Trophoblast cell (in vitro differentiated cells and primary cell): ENCODE measurements at regions not wholly inside any gene's neighbourhood (a gene's known extent, or its start where the extent isn't known, plus 50 kb on each side); places are given as distances from the start of the nearest gene placed in this dataset.

Source experiments
- DNase-seq, 2 donors: peaks; one replicate each; pipeline ENCODE4 v3.0.0-alpha.2; 2016
- H2AFZ ChIP-seq: 2 replicates; pipeline ENCODE4 v1.6.1; 2013; ENCODE audit warnings: low read length, moderate library complexity, mild to moderate bottlenecking; ENCODE audit not compliant: insufficient read depth, poor library complexity
- H2AK5ac ChIP-seq: 2 replicates; pipeline ENCODE4 v1.6.1; 2013; ENCODE audit warnings: mild to moderate bottlenecking, low read length
- H2BK120ac ChIP-seq: 2 replicates; pipeline ENCODE4 v1.6.1; 2013; ENCODE audit warnings: low read length, mild to moderate bottlenecking, moderate library complexity; ENCODE audit not compliant: insufficient read depth, poor library complexity
- H2BK12ac ChIP-seq: 2 replicates; pipeline ENCODE4 v1.6.1; 2013; ENCODE audit warnings: mild to moderate bottlenecking, low read length, moderate library complexity
- H2BK5ac ChIP-seq: 2 replicates; pipeline ENCODE4 v1.6.1; 2013; ENCODE audit warnings: low read length, low read depth, moderate library complexity, mild to moderate bottlenecking; ENCODE audit not compliant: poor library complexity
- H3K14ac ChIP-seq: 2 replicates; pipeline ENCODE4 v1.6.1; 2013; ENCODE audit warnings: mild to moderate bottlenecking, low read length
- H3K18ac ChIP-seq: 2 replicates; pipeline ENCODE4 v1.6.1; 2013; ENCODE audit warnings: mild to moderate bottlenecking, low read length
- H3K23ac ChIP-seq: 2 replicates; pipeline ENCODE4 v1.6.1; 2013; ENCODE audit warnings: low read length
- H3K27ac ChIP-seq: 2 replicates; pipeline ENCODE4 v1.5.1; 2013; ENCODE audit warnings: low read depth, mild to moderate bottlenecking, inconsistent platforms, low read length, moderate library complexity
- H3K27me3 ChIP-seq: 2 replicates; pipeline ENCODE4 v1.6.1; 2013; ENCODE audit warnings: inconsistent platforms, mild to moderate bottlenecking, low read length, moderate library complexity; ENCODE audit not compliant: insufficient read depth
- H3K36me3 ChIP-seq, 2 experiments: 1 replicate in 1 of 2; 2 replicates in 1 of 2; pipeline ENCODE4 v1.6.1; 2013; ENCODE audit warnings: low read length in 2 of 2, mild to moderate bottlenecking in 2 of 2, moderate library complexity in 1 of 2; ENCODE audit not compliant: insufficient read depth in 2 of 2, control insufficient read depth in 1 of 2
- H3K4ac ChIP-seq: 2 replicates; pipeline ENCODE4 v1.6.1; 2013; ENCODE audit warnings: low read depth, mild to moderate bottlenecking, low read length, moderate library complexity
- H3K4me1 ChIP-seq, 2 experiments: 1 replicate in 1 of 2; 2 replicates in 1 of 2; pipeline ENCODE4 v1.6.1; 2013; ENCODE audit warnings: low read length in 2 of 2, mild to moderate bottlenecking in 2 of 2, moderate library complexity in 1 of 2; ENCODE audit not compliant: insufficient read depth in 2 of 2, control insufficient read depth in 1 of 2
- H3K4me2 ChIP-seq: 2 replicates; pipeline ENCODE4 v1.6.1; 2013; ENCODE audit warnings: inconsistent platforms, mild to moderate bottlenecking, low read length, moderate library complexity
- H3K4me3 ChIP-seq: 2 replicates; pipeline ENCODE4 v1.5.1; 2013; ENCODE audit warnings: mild to moderate bottlenecking, low read depth, low read length, inconsistent platforms
- H3K79me1 ChIP-seq: one replicate; pipeline ENCODE4 v1.6.1; 2013; ENCODE audit warnings: low read length
- H3K79me2 ChIP-seq: 2 replicates; pipeline ENCODE4 v1.6.1; 2013; ENCODE audit warnings: low read length, mild to moderate bottlenecking; ENCODE audit not compliant: control insufficient read depth, insufficient read depth, poor library complexity
- H3K9ac ChIP-seq: 2 replicates; pipeline ENCODE4 v1.6.1; 2013; ENCODE audit warnings: mild to moderate bottlenecking, low read length
- H3K9me3 ChIP-seq: 2 replicates; pipeline ENCODE4 v1.6.1; 2013; ENCODE audit warnings: low read depth, mild to moderate bottlenecking, control low read depth, inconsistent platforms, low read length; ENCODE audit not compliant: insufficient read depth
- H4K12ac ChIP-seq: 2 replicates; pipeline ENCODE4 v1.6.1; 2013; ENCODE audit warnings: low read depth, mild to moderate bottlenecking, low read length, moderate library complexity
- H4K8ac ChIP-seq: 2 replicates; pipeline ENCODE4 v1.6.1; 2013; ENCODE audit warnings: low read depth, mild to moderate bottlenecking, low read length, moderate library complexity
- H4K91ac ChIP-seq: one replicate; pipeline ENCODE4 v1.6.1; 2013; ENCODE audit warnings: low read depth, mild to moderate bottlenecking, low read length, moderate library complexity
- WGBS: extraction: QIAGEN DNeasy Blood & Tissue Kit; methylation state at CpG from one replicate; pipeline ENCODE4 v1.1.7; 2013; ENCODE audit warnings: missing lambda C conversion rate; ENCODE audit not compliant: insufficient read length, insufficient coverage; ENCODE audit errors: extremely low coverage; 5-methylcytosine and 5-hydroxymethylcytosine counted together

DNA sequence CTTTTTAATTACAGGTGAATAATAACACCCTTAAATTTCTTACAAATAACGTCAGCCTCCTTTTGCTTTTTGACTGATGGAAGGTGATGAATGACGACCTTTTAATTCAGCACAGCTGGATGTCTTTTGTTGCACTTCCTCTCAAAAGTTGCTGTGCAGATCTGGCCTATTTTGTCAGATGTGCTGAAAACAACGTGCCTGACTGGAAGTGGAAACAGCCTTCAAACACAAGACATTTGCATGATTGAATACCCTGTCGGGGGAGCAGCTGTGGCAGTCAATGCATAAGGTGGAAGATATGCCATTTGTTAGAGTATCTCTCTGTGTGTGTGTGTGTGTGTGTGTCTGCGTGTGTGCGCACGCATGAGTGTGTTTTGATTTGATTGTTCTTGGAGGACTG lies 579.7 kb downstream of the SPRY1 start:
- no peak overlapping the region for H3K23ac ChIP-seq
- no peak overlapping the region for H3K4me2 ChIP-seq
- no peak for DNase-seq
- H2AFZ ChIP-seq, result peak overlapping the region; percentile 52
- no peak overlapping the region for H3K9ac ChIP-seq
- no peak overlapping the region for H2BK120ac ChIP-seq
- no peak overlapping the region for H4K8ac ChIP-seq
- H3K4me3 ChIP-seq, result no peak overlapping the region
- no peak overlapping the region for H4K12ac ChIP-seq
- no peak overlapping the region for H3K4ac ChIP-seq
- no peak overlapping the region for H3K18ac ChIP-seq
- H3K79me1 ChIP-seq, result no peaks in the 10 kb centered on the region
- no peaks in the 10 kb centered on the region for H3K79me2 ChIP-seq
- H3K9me3 ChIP-seq, result peaks cover 2% of the 10 kb centered on the region
- no peak overlapping the region for H2BK12ac ChIP-seq
- no peak overlapping the region for H3K27ac ChIP-seq
- no CpG with 5 or more reads among the region's 7 CpGs for WGBS
- no peaks in the 10 kb centered on the region for H3K36me3 ChIP-seq
- H3K4me1 ChIP-seq, result no peaks in the 10 kb centered on the region
- no peak overlapping the region for H2AK5ac ChIP-seq
- H4K91ac ChIP-seq, result no peak overlapping the region
- H3K14ac ChIP-seq, result no peak overlapping the region
- no peaks in the 10 kb centered on the region for H3K27me3 ChIP-seq
- H2BK5ac ChIP-seq, result no peak overlapping the region

DNA sequence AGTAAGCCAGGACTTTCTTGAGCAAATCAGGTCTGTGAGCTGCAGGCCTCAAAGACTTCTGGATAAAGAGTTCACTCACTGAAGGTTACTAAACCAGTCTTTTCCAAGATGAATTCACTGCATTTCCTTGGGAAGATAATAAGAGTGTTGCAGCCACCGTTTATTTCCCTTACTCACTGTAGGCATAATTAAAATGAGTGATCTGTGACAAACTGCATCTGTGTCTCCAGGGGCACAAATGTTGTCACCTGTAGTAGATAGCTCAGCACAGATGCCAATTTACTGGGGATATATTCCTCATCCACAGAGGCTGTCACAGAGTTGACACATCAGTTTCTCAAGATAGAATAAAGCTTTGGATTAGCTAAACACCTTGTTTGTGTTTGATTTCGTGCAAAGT lies 580.2 kb downstream of the SPRY1 start:
- no peak overlapping the region for H3K4me3 ChIP-seq
- no peak overlapping the region for H2BK120ac ChIP-seq
- WGBS, result no CpG with 5 or more reads among the region's 2 CpGs
- no peak overlapping the region for H2BK5ac ChIP-seq
- no peak overlapping the region for H3K18ac ChIP-seq
- no peak overlapping the region for H4K12ac ChIP-seq
- no peaks in the 10 kb centered on the region for H3K79me1 ChIP-seq
- no peak overlapping the region for H3K9ac ChIP-seq
- H4K8ac ChIP-seq, result no peak overlapping the region
- no peak overlapping the region for H2BK12ac ChIP-seq
- peaks cover 2% of the 10 kb centered on the region for H3K9me3 ChIP-seq
- no peak overlapping the region for H4K91ac ChIP-seq
- no peak overlapping the region for H3K4me2 ChIP-seq
- H2AFZ ChIP-seq, result no peak overlapping the region
- H3K36me3 ChIP-seq, result no peaks in the 10 kb centered on the region
- H3K27me3 ChIP-seq, result no peaks in the 10 kb centered on the region
- H3K14ac ChIP-seq, result no peak overlapping the region
- DNase-seq, result no peak
- no peak overlapping the region for H3K27ac ChIP-seq
- no peaks in the 10 kb centered on the region for H3K4me1 ChIP-seq
- H2AK5ac ChIP-seq, result no peak overlapping the region
- no peak overlapping the region for H3K23ac ChIP-seq
- H3K79me2 ChIP-seq, result no peaks in the 10 kb centered on the region
- no peak overlapping the region for H3K4ac ChIP-seq

- Histone ChIP-seq H3K18ac (no peak overlapping the region), H3K4me3 (no peak overlapping the region), H3K79me2 (no peaks in the 10 kb centered on the region), H3K23ac (no peak overlapping the region), H3K14ac (no peak overlapping the region), H3K27ac (no peak overlapping the region), H3K4me1 (no peaks in the 10 kb centered on the region), H3K36me3 (no peaks in the 10 kb centered on the region), H2BK12ac (no peak overlapping the region), H2AK5ac (no peak overlapping the region), H3K9me3 (peaks cover 4% of the 10 kb centered on the region), H3K9ac (no peak overlapping the region), H3K27me3 (no peaks in the 10 kb centered on the region), H3K4ac (no peak overlapping the region), H2BK120ac (no peak overlapping the region), H2BK5ac (no peak overlapping the region), H4K91ac (no peak overlapping the region), H2AFZ (no peak overlapping the region), H3K79me1 (no peaks in the 10 kb centered on the region), H4K12ac (no peak overlapping the region), H4K8ac (no peak overlapping the region), H3K4me2 (no peak overlapping the region)
- no peak for DNase-seq
- no CpG with 5 or more reads among the region's 3 CpGs for WGBS
Measured at GRCh38 chr4:123977641-123978081, 581.1 kb downstream of the SPRY1 start.

GRCh38 chr4:123978637-123979036 lies 582.0 kb downstream of the SPRY1 start:
- H3K27ac ChIP-seq, result no peak overlapping the region
- no peak overlapping the region for H3K9ac ChIP-seq
- no CpG with 5 or more reads among the region's 1 CpG for WGBS
- no peak for DNase-seq
- H3K4me2 ChIP-seq, result no peak overlapping the region
- no peak overlapping the region for H2BK12ac ChIP-seq
- H3K79me1 ChIP-seq, result no peaks in the 10 kb centered on the region
- no peaks in the 10 kb centered on the region for H3K79me2 ChIP-seq
- no peak overlapping the region for H4K91ac ChIP-seq
- H2AFZ ChIP-seq, result no peak overlapping the region
- no peak overlapping the region for H3K4ac ChIP-seq
- no peak overlapping the region for H2BK120ac ChIP-seq
- no peaks in the 10 kb centered on the region for H3K4me1 ChIP-seq
- H2BK5ac ChIP-seq, result no peak overlapping the region
- no peak overlapping the region for H4K8ac ChIP-seq
- no peak overlapping the region for H2AK5ac ChIP-seq
- H3K4me3 ChIP-seq, result no peak overlapping the region
- H3K36me3 ChIP-seq, result no peaks in the 10 kb centered on the region
- peaks cover 5% of the 10 kb centered on the region for H3K9me3 ChIP-seq
- H3K23ac ChIP-seq, result no peak overlapping the region
- H3K18ac ChIP-seq, result no peak overlapping the region
- no peak overlapping the region for H3K14ac ChIP-seq
- H3K27me3 ChIP-seq, result no peaks in the 10 kb centered on the region
- H4K12ac ChIP-seq, result no peak overlapping the region
